Mammary epithelial cell (primary cell): ENCODE measurements at regions not wholly inside any gene's neighbourhood (a gene's known extent, or its start where the extent isn't known, plus 50 kb on each side); places are given as distances from the start of the nearest gene placed in this dataset.

ENCODE experiments used
- CTCF ChIP-seq, 2 donors: IDR thresholded peaks in 1 of 2; conservative IDR thresholded peaks in 1 of 2; 2 replicates each; pipeline ENCODE4 v1.5.1; 2011 to 2012; ENCODE audit warnings: inconsistent platforms in 2 of 2, low read length in 2 of 2, mild to moderate bottlenecking in 2 of 2, control low read depth in 1 of 2, low read depth in 1 of 2; ENCODE audit not compliant: insufficient read depth in 1 of 2; ENCODE audit errors: extremely low read depth in 1 of 2
- EZH2 ChIP-seq: IDR thresholded peaks from 2 replicates; pipeline ENCODE4 v1.6.1; 2012; ENCODE audit warnings: low read length, inconsistent platforms, borderline replicate concordance

- TF ChIP-seq CTCF (conservative IDR thresholded peaks at IDR 0.05 in 1 of 2, IDR thresholded peaks at IDR 0.05 in 1 of 2; ENCODE audit: extremely low read depth in 1 of 2, insufficient read depth in 1 of 2, low read depth in 1 of 2, low read length in 2 of 2) (no peak), EZH2 (no peak)
Observed at GRCh38 chr10:89073719-89074118, 83.1 kb downstream of the FAS start.
